ENCODE measurements at regions not wholly inside any gene's neighbourhood (a gene's known extent, or its start where the extent isn't known, plus 50 kb on each side); places are given as distances from the start of the nearest gene placed in this dataset.

DNA sequence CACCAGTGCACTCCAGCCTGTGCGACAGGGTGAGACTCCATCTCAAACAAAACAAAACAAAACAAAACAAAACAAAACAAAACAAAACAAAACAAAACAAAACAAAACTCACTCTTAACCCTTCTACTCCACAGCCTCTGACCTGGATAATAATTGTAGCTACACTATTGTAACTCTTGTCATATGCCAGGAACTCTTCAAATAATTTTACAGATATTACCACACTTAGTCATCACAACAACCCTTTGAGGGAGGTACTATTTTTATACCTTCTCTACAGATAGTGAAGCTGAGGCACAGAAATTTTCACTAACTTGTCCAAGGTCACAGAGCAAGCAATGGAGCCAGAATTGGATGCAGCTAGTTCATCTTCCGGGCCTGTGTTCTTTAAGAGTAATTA, 547.8 kb downstream of the ADGRL2 start:
- TF ChIP-seq, protein P1, sequence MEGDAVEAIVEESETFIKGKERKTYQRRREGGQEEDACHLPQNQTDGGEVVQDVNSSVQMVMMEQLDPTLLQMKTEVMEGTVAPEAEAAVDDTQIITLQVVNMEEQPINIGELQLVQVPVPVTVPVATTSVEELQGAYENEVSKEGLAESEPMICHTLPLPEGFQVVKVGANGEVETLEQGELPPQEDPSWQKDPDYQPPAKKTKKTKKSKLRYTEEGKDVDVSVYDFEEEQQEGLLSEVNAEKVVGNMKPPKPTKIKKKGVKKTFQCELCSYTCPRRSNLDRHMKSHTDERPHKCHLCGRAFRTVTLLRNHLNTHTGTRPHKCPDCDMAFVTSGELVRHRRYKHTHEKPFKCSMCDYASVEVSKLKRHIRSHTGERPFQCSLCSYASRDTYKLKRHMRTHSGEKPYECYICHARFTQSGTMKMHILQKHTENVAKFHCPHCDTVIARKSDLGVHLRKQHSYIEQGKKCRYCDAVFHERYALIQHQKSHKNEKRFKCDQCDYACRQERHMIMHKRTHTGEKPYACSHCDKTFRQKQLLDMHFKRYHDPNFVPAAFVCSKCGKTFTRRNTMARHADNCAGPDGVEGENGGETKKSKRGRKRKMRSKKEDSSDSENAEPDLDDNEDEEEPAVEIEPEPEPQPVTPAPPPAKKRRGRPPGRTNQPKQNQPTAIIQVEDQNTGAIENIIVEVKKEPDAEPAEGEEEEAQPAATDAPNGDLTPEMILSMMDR (IDR thresholded peaks at IDR 0.05) = no peak

DNA sequence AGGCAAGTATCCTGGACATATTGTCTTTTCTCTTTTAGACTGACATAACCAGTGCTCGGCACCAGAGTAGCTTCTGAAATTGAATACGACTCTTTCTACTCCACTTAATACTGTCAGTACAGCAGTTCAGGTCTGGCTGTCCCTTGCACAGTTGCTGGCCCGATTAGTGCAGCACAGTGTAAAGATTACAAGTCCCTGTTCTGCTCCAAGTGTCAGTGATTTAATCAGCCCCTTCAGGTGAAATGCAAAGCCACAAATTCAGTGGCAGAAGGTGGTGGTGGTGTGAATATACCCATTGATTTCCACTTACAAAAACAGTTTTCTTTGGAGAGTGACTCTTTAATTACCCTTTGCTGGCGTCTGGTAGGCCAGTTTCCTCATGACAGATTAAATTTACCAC, 545.4 kb downstream of the ADGRL2 start:
- TF ChIP-seq, protein P1 (IDR thresholded peaks at IDR 0.05) = no peak

- TF ChIP-seq, protein P1 (IDR thresholded peaks at IDR 0.05) = no peak
Observed at GRCh38 chr1:82343381-82343780, 542.6 kb downstream of the ADGRL2 start.

GRCh38 chr1:82337635-82338034, 536.9 kb downstream of the ADGRL2 start:
- TF ChIP-seq, protein P1 (IDR thresholded peaks at IDR 0.05) = no peak

DNA sequence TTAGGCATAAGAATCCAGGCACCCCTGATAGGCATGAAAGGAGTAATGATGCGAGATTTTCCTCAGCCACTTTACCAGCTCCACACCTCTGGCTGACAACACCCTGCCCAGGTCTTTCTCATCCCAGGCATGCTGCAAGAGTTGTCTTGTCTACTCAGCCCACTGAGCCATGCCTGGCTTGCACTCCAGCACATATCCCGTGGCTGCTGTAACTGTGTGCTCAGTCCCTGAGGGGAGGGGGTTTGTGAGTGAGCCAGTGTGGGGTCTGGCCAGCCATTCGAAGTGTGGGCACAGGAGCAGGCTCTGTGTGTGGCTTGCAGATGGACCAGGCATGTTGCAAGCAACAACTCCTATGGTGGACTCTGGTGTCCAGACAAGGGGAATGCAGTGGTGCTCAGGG, 529.6 kb downstream of the ADGRL2 start:
- TF ChIP-seq, protein P1 (IDR thresholded peaks at IDR 0.05) = no peak

- TF ChIP-seq, protein P1 (IDR thresholded peaks at IDR 0.05) = no peak
Observed at GRCh38 chr1:82329226-82329625, 528.5 kb downstream of the ADGRL2 start.

DNA sequence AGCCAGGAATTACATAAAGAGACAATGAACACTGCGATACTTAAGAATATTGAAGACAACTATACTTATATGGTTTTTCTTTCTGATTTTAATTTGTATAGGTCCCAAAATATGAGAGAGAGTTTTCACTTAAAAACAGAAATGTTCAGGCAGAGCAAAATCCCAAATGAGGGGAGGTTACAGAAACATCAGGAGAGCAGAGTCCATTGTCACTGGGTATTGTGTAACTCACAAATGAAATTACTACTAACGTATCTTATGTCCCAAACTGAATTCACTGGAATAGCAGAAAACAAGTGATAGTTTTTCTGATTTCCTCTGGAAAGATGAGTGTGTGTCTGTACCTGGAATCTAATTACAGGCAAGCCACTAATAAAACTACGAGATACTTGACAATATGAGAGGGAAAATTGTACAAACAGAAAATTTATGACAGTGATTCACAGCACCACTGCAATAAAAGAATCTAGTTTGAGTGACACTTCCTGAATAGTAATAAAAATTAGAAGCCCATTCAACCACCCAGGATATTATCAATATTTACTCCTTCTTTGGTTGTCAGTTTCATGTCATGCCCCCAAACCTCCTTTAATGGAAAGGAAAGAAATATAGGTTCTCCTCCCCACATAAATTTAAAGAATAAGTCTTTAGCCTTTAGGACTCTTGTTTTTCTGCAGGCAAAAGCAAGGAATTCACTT, 522.6 kb downstream of the ADGRL2 start:
- TF ChIP-seq, protein P1 (IDR thresholded peaks at IDR 0.05) = no peak

GRCh38 chr1:82321794-82322193, 521.1 kb downstream of the ADGRL2 start:
- TF ChIP-seq, protein P1 (IDR thresholded peaks at IDR 0.05) = no peak
